AG10803 (cell line): ENCODE measurements at regions not wholly inside any gene's neighbourhood (a gene's known extent, or its start where the extent isn't known, plus 50 kb on each side); places are given as distances from the start of the nearest gene placed in this dataset.
"Not testable (repeated sequence)": the region's sequence is repeated elsewhere in the genome, so short reads cannot be mapped to it uniquely, and the experiment has no call there.

Experiments
- DNase-seq: peaks from one replicate; pipeline ENCODE4 v3.0.0; 2010; ENCODE audit warnings: low read depth
- H3K4me3 ChIP-seq: 2 replicates; pipeline ENCODE4 v1.5.1; 2011; ENCODE audit warnings: mild to moderate bottlenecking, low read length, control low read depth
- TF ChIP-seq, protein P1 (sequence below): conservative IDR thresholded peaks from 2 replicates; pipeline ENCODE4 v1.5.1; 2011; ENCODE audit warnings: mild to moderate bottlenecking, low read length, control low read depth, inconsistent platforms

DNA sequence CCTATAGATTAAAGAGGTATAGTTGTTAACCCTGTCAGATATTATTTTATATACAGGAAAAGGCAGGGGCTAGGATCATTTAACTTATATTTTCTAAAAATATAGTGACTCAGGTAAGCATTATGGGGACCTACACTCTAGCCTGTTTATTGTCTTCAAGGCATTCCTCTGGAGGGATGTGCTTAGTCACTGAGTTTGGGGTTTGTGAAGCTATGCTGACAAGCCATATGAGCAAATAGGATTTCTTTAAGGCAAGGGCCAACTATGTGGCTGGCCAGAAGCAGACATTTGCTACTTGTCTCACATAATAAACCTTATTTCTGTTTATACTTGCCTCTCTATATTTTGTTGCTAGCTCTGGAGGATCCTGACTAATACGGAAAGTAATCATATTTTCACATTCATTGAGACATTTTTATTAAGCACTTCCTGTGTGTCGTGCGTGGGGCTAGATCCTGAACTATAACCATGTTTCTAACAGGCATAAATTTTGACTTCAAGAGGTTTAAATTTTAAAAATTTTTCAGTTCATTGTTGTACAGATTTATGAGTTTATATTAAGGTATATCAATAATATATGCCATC lies 153.4 kb downstream of the OTOL1 start:
- TF ChIP-seq, protein P1, sequence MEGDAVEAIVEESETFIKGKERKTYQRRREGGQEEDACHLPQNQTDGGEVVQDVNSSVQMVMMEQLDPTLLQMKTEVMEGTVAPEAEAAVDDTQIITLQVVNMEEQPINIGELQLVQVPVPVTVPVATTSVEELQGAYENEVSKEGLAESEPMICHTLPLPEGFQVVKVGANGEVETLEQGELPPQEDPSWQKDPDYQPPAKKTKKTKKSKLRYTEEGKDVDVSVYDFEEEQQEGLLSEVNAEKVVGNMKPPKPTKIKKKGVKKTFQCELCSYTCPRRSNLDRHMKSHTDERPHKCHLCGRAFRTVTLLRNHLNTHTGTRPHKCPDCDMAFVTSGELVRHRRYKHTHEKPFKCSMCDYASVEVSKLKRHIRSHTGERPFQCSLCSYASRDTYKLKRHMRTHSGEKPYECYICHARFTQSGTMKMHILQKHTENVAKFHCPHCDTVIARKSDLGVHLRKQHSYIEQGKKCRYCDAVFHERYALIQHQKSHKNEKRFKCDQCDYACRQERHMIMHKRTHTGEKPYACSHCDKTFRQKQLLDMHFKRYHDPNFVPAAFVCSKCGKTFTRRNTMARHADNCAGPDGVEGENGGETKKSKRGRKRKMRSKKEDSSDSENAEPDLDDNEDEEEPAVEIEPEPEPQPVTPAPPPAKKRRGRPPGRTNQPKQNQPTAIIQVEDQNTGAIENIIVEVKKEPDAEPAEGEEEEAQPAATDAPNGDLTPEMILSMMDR = no peak
- no peak overlapping the region for H3K4me3 ChIP-seq
- DNase-seq = no peak

DNA sequence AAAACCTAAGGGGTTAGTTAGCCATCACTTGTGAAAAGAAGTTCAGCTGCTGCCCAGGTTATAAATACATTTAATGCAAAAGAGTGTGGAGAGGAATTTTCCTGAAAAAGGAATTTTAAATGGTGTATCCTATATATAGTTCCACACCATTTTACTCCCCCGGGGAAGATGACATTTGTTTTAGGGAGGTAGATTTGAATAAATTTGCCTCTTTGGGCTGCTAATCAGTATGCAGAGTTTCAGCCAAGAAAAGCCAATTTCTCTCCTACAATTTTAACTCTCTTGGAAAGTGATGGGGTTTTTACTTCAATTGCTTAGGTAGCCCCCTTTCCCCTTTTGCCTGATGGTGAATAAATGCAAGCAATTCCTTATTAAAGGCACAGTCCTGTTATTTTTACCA lies 161.2 kb downstream of the OTOL1 start:
- no peak overlapping the region for H3K4me3 ChIP-seq
- TF ChIP-seq, protein P1 = no peak
- no peak for DNase-seq

DNA sequence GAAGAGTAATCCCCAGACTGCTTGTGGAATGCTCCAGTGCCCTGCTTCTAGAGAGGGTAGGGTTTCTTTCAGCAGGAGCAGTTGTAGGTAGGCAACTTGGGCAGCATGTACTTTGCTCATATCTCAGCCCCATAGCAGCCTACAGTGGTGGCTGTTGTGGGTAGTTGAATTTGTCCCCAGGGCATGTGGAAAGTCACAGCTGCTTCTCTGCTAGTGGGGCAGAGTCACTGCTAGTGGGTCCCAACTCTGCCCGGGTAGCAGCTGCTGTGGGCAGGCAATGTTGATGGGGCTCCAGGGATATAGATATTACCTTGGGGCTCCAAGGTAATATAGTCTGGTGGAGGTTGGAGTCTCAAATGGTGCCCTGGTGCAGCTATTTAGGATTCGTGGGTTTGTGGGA lies 174.5 kb downstream of the OTOL1 start:
- TF ChIP-seq, protein P1 = no peak
- no peak for DNase-seq
- H3K4me3 ChIP-seq = no peak overlapping the region

DNA sequence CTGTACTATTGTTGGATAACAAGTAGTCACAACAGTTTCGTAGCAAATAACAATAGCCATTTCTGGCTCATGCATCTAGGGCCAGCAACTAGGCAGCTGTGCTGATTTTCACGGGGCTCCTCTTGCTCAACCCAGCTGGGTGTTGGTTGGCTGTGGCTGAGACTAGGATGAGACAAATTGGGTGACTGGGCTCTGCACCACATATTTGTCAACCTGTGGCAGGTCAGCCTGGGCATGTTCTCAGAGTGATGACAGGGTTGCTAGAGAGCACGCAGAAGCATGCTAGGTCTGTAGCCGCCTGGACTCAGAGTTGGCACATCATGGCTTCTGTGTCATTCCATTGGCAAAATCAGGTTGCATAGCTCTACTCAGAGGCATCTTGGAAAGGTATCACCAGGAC lies 175.9 kb downstream of the OTOL1 start:
- DNase-seq = no peak
- TF ChIP-seq, protein P1 = no peak
- H3K4me3 ChIP-seq = no peak overlapping the region

DNA sequence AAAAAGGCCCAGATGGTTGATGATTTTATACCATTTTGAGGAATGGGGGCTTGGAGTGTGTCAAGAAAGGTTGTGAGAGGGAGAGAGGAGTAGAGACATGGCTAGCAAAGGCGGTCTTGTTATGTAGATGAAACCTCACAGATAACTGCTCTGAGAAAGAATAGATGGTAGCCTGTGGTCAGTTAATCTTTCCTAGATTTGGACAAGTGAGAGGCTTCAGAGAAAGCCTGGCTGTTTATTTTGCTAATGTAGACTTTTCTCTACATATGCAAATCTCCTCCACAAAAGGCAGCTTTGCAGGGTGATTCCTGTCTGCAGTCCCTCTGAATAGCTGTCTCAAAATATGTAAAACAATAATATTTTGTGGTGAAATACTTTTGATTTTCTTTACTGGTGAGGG lies 177.3 kb downstream of the OTOL1 start:
- H3K4me3 ChIP-seq = no peak overlapping the region
- no peak for DNase-seq
- TF ChIP-seq, protein P1 = no peak

DNA sequence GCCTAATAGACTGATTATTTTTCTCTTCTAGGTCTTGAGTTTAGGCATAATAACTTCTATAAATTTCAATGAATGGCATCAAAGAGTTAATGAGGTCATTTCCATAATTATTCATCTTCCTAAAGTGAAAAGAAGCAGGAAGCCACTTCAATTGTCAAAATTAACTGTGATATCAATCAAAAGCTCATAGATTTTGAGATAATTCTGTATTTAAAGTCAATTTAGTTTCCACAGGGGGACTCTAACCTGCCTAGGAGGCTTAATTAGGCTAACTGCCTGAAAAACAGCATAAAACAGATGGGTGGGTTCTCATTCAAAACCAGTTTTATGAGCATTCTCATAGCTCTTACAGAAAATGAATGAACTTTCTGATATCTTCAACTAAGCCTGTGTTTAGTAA lies 177.8 kb downstream of the OTOL1 start:
- TF ChIP-seq, protein P1 = no peak
- H3K4me3 ChIP-seq = no peak overlapping the region
- no peak for DNase-seq

DNA sequence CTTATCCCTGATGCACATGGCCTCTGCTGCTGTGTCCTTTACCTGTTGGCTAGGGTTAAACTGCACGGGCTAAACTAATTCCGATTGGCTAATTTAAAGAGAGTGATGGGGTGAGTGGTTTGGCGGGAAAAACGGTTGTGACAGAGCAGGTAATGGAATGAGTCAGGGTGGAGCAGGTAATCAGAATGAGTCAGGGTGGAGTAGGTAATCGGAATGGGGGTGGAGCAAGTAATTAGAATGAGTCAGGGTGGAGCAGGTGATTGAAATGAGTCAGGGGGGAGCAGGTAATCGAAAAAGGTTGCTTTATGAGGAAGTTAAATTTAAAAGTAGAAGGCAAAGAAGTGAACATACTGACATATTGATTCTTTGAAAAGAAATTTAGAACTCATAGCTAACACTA lies 185.2 kb downstream of the OTOL1 start:
- not testable (repeated sequence) for DNase-seq, H3K4me3 ChIP-seq

DNA sequence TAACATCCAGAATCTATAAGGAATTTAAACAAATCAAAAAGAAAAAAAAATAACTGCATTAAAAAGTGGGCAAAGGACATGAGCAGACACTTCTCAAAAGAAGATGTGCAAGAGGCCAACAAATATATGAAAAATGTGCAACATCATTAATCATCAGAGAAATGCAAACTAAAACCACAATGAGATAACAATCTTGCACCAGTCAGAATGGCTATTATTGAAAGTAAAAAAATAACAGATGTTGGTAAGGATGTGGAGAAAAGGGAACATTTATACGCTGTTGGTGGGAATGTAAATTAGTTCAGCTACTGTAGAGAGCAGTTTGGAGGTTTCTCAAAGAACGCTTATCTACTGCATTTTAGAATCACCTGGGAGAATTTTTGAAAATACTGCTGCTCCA lies 186.1 kb downstream of the OTOL1 start:
- TF ChIP-seq, protein P1 = no peak
- DNase-seq = no peak
- no peak overlapping the region for H3K4me3 ChIP-seq
